Small intestine (tissue), 7 donors: ENCODE measurements at regions not wholly inside any gene's neighbourhood (a gene's known extent, or its start where the extent isn't known, plus 50 kb on each side); places are given as distances from the start of the nearest gene placed in this dataset.

Source experiments
- DNase-seq, 2 donors: peaks; one replicate each; pipeline versions ENCODE4 v3.0.0 to v3.0.0-alpha.2; 2013
- FAIRE-seq: peaks from 2 replicates; lab custom pipeline; 2012; peaks lifted over from hg19 to GRCh38; lab: Jason Lieb, UNC
- H3K27ac ChIP-seq, 3 donors: one replicate each; pipeline ENCODE4 v1.5.1; 2013; ENCODE audit warnings: low read length in 2 of 3, mild to moderate bottlenecking in 2 of 3, control low read depth in 1 of 3, inconsistent platforms in 1 of 3, low read depth in 1 of 3, moderate library complexity in 1 of 3
- H3K27me3 ChIP-seq, 3 donors: one replicate each; pipeline ENCODE4 v1.6.1; 2013; ENCODE audit warnings: low read length in 3 of 3, inconsistent platforms in 1 of 3; ENCODE audit not compliant: control insufficient read depth in 3 of 3, insufficient read depth in 3 of 3
- H3K36me3 ChIP-seq, 3 donors: one replicate each; pipeline ENCODE4 v1.6.1; 2013; ENCODE audit warnings: low read length in 3 of 3, inconsistent platforms in 1 of 3, low read depth in 1 of 3, mild to moderate bottlenecking in 1 of 3, moderate library complexity in 1 of 3; ENCODE audit not compliant: control insufficient read depth in 3 of 3, insufficient read depth in 2 of 3
- H3K4me1 ChIP-seq, 3 donors: one replicate each; pipeline ENCODE4 v1.6.1; 2013; ENCODE audit warnings: low read length in 2 of 3, inconsistent platforms in 1 of 3, low read depth in 1 of 3, mild to moderate bottlenecking in 1 of 3, moderate library complexity in 1 of 3; ENCODE audit not compliant: control insufficient read depth in 3 of 3, insufficient read depth in 2 of 3
- H3K4me3 ChIP-seq, 3 donors: one replicate each; pipeline ENCODE4 v1.5.1; 2013; ENCODE audit warnings: low read length in 3 of 3, control low read depth in 1 of 3, inconsistent platforms in 1 of 3, low read depth in 1 of 3, mild to moderate bottlenecking in 1 of 3, moderate library complexity in 1 of 3
- H3K9me3 ChIP-seq, 2 donors: one replicate each; pipeline ENCODE4 v1.6.1; 2013; ENCODE audit warnings: low read depth in 1 of 2, low read length in 1 of 2; ENCODE audit not compliant: control insufficient read depth in 2 of 2, insufficient read depth in 1 of 2
- WGBS, 3 donors: extraction: QIAGEN DNeasy Blood & Tissue Kit; methylation state at CpG; one replicate each; pipeline ENCODE4 v1.1.7; 2013; 5-methylcytosine and 5-hydroxymethylcytosine counted together
- donor health status: healthy with polysubstance abuse.
- donor health status: control.
- donor health status: control.
- donor health status: Bipolar disorder and iron deficiency.
- donor health status: healthy.

DNA sequence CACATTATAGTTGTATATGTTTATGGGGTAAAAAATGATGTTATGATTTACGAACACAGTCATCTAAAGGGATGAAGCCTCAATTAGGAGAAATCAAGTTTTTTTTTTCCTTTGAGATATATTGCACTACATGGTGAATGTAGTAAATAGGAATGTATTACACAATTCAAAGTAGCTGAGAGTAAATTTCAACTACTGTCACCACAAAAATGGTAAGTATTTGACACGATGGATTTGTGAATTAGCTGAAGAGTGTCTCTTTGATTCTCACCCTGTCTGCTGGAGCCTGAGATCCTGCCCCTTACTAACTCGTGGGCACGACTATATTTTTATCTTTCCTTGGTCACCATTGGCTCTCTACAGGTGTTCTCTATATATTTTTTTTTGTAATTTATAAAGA is 540.4 kb upstream of the DSEL start:
- H3K4me1 ChIP-seq: no peaks in the 10 kb centered on the region
- H3K27me3 ChIP-seq: no peaks in the 10 kb centered on the region
- DNase-seq: no peak
- H3K9me3 ChIP-seq: no peaks in the 10 kb centered on the region
- WGBS, 3 donors: 70 to 80% (median 71%) methylated on average over 4 of the region's 4 CpGs
- H3K36me3 ChIP-seq: no peaks in the 10 kb centered on the region
- no peak overlapping the region for H3K27ac ChIP-seq
- no peak for FAIRE-seq
- H3K4me3 ChIP-seq: no peak overlapping the region

DNA sequence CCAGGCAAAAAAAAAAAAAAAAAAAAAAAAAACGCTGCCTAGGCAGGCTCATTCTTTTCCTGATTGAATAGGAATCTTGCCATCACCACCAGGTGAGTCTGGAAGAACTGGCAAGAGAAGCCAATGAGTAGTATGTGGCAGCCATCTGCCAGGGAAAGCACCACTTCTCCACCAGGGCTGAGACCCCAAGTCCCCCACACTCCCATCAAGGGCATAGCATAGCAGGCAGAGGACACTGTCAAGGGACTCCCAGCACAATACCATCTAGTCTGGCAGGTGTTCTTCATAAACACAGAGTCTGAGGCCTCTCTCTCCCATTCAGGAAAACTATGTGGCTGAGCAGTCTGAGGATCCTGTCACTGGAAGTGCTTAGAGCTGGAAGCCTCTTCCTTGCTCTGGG is 538.1 kb upstream of the DSEL start:
- H3K9me3 ChIP-seq: no peaks in the 10 kb centered on the region
- no peak overlapping the region for H3K4me3 ChIP-seq
- no peak overlapping the region for H3K27ac ChIP-seq
- H3K36me3 ChIP-seq: no peaks in the 10 kb centered on the region
- DNase-seq (no peak), FAIRE-seq (no peak)
- H3K27me3 ChIP-seq: no peaks in the 10 kb centered on the region
- no peaks in the 10 kb centered on the region for H3K4me1 ChIP-seq
- WGBS, 3 donors: 50 to 72% (median 57%) methylated on average over 1 of the region's 1 CpG

DNA sequence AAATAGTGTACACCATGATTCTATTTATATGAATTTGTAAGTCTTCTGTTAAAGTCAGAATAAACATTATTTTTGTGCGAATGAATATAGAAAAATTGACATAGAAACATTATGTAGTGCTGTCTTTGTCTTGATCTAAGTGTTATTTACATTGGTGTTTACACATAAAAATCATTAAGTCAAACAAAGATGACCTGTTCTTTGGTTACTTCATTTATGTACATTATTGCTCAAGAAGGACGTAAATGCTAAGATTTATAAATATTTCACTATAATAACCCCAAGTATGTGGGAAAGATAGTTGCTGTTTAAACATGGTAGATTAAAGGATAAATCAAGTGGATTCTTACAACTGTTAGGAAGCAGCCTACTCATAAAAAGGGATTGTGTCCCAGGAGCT is 536.8 kb upstream of the DSEL start:
- H3K4me1 ChIP-seq: no peaks in the 10 kb centered on the region
- FAIRE-seq: no peak
- H3K27ac ChIP-seq: no peak overlapping the region
- no peaks in the 10 kb centered on the region for H3K9me3 ChIP-seq
- H3K36me3 ChIP-seq: no peaks in the 10 kb centered on the region
- DNase-seq: no peak
- H3K27me3 ChIP-seq: no peaks in the 10 kb centered on the region
- H3K4me3 ChIP-seq: no peak overlapping the region
- 63 to 65% (median 65%) methylated on average over 2 of the region's 2 CpGs for WGBS, 3 donors

DNA sequence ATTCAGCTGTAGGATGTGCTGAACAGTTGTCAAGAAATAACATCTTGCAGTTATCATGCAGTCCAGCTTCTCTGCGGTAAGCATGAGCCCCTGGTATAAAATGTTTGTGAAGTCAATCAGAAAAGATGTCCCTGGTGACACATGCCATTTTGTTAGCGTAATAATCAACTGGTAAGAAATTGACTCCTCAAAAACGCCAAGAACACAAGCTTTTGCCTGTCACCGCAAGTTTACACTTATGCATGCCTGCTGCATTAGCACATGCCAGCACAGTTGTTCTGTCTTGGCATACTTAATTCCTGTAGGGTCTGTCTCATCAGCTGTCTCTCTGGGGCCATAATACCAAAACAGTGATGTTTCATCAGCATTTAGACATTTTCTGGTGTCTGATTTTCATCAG is 524.8 kb upstream of the DSEL start:
- H3K9me3 ChIP-seq: no peaks in the 10 kb centered on the region
- H3K27me3 ChIP-seq: no peaks in the 10 kb centered on the region
- H3K27ac ChIP-seq: no peak overlapping the region
- no peaks in the 10 kb centered on the region for H3K4me1 ChIP-seq
- FAIRE-seq: no peak
- WGBS, 3 donors: 79 to 87% (median 82%) methylated on average over 4 of the region's 4 CpGs
- no peaks in the 10 kb centered on the region for H3K36me3 ChIP-seq
- no peak for DNase-seq
- no peak overlapping the region for H3K4me3 ChIP-seq

DNA sequence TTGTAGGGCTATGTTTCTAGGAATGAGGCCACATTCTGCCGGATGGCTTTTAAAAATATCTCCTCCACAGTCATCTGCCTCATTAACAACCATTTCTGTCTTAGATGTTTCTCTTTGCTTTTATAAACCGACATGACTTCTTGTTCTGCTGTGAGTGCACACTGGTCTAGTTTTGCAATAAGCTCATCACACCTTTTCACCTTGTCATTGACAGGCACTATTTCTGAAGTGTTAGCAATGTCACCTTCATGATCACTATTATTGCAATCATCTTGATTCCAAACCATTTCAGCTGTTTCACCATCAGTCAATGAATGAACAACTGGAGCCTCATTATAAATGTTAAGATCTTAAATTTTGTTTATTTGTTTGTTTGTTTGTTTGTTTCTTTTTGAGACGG is 523.7 kb upstream of the DSEL start:
- WGBS, 3 donors: 60 to 63% (median 61%) methylated on average over 3 of the region's 3 CpGs
- FAIRE-seq: no peak
- no peaks in the 10 kb centered on the region for H3K9me3 ChIP-seq
- H3K4me1 ChIP-seq: no peaks in the 10 kb centered on the region
- H3K36me3 ChIP-seq: no peaks in the 10 kb centered on the region
- H3K27me3 ChIP-seq: no peaks in the 10 kb centered on the region
- no peak for DNase-seq
- H3K27ac ChIP-seq: no peak overlapping the region
- no peak overlapping the region for H3K4me3 ChIP-seq

DNA sequence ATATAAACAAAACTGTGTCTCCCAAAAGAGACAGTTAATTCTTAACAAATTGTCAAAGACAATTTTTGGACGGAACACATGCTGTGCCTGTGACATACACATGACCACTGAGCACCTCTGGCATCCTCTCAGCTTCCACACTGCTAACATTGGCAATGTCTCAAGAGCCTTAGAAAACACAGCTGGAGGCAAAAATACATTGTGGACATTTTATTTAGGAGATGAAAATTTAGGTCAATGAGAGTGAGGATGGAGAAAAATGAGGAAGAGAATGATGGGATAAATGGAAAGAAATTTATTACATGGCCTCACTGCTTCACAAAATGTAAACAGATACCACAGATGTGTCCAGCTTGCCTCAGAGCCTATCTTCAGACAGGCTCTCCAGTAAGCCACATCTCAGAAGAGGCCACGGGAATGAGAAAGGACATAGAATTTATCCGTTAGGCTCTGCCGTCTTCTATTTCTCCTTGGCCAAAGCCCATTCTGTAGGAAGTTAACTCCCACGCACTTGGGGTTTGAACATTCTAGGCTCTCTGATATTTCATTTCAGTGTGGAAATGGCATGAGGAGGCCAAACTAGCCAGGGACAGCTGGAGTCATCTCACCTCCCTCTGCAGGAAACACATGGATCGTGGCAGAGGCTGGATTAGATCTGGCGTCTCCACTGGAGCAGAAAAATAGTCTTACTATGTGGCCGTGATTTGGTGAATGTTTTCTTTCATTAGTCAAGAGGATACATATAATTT is 519.4 kb upstream of the DSEL start:
- H3K27ac ChIP-seq: no peak overlapping the region
- no peaks in the 10 kb centered on the region for H3K9me3 ChIP-seq
- H3K4me3 ChIP-seq: no peak overlapping the region
- H3K36me3 ChIP-seq: no peaks in the 10 kb centered on the region
- no peaks in the 10 kb centered on the region for H3K4me1 ChIP-seq
- WGBS, 3 donors: 52 to 79% (median 72%) methylated on average over 8 of the region's 8 CpGs
- DNase-seq: peak in 1 of 2 donors; percentile 14
- FAIRE-seq: no peak
- H3K27me3 ChIP-seq: no peaks in the 10 kb centered on the region

DNA sequence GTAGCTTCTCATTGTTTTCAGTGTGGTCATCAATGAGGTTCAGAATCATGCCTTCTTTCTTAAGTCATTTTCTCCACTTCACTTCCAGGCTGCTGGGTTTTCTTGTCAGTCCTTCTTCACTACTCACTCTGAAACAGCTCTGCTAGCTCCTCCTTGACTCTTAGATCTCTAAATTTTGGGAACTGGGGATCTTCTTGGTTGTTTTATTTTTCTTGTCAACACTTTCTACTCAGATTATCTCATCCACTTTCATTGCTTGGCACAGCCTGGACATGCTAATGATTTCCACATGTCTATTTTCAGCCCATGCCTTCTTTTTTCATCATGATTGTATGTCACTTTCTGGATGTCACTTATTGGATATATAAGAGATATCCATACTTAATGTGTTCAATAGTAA is 517.8 kb upstream of the DSEL start:
- no peaks in the 10 kb centered on the region for H3K27me3 ChIP-seq
- no peak for DNase-seq
- no peak overlapping the region for H3K27ac ChIP-seq
- H3K4me3 ChIP-seq: no peak overlapping the region
- no peak for FAIRE-seq
- H3K36me3 ChIP-seq: no peaks in the 10 kb centered on the region
- H3K9me3 ChIP-seq: no peaks in the 10 kb centered on the region
- no peaks in the 10 kb centered on the region for H3K4me1 ChIP-seq

DNA sequence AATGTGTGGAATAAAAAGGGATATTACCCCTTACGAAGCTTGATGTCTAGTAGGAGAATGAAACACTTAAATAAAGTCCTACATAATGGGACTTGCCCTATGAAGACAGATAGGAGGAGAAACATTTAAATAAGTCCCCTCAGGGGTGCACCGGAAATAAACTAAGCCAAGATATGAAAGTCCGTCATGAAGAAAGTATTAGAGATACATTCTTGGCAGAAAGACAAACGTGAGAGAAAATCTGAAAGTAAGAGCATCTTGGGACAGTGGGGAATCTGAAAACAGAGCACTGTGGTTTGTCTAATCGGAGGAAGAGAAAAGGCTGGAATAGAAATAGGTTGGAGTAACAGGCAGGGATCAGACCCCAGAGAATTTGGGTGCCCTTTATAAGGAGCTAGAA is 516.9 kb upstream of the DSEL start:
- H3K36me3 ChIP-seq: no peaks in the 10 kb centered on the region
- no peaks in the 10 kb centered on the region for H3K9me3 ChIP-seq
- 64 to 70% (median 67%) methylated on average over 5 of the region's 5 CpGs for WGBS, 3 donors
- FAIRE-seq: no peak
- no peaks in the 10 kb centered on the region for H3K4me1 ChIP-seq
- H3K27ac ChIP-seq: no peak overlapping the region
- H3K27me3 ChIP-seq: no peaks in the 10 kb centered on the region
- DNase-seq: no peak
- no peak overlapping the region for H3K4me3 ChIP-seq

DNA sequence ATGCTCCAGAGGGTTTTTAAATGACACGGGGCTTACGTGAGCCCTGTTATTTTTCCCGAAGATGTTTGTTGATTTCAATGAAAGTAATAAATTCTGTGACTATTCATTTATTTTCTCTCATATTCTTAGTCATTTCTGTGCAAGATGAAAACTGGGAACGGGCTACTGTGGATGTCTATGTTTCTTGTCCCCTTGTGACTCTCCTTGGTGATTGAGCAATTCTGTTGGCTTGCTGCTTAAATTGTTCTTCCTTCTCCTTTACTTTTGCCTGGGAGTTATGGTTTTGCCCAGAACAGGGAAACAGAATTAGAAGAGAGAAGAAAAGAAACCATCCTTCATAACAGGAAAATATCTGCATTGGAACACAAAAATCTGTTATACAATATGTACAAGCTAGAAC is 508.2 kb upstream of the DSEL start:
- Histone ChIP-seq H3K27me3 (no peaks in the 10 kb centered on the region), H3K4me1 (no peaks in the 10 kb centered on the region), H3K4me3 (no peak overlapping the region), H3K27ac (no peak overlapping the region), H3K9me3 (no peaks in the 10 kb centered on the region), H3K36me3 (no peaks in the 10 kb centered on the region)
- FAIRE-seq (no peak), DNase-seq (no peak)
- 71 to 85% (median 84%) methylated on average over 4 of the region's 4 CpGs for WGBS, 3 donors
